ENCODE measurements at regions not wholly inside any gene's neighbourhood (a gene's known extent, or its start where the extent isn't known, plus 50 kb on each side); places are given as distances from the start of the nearest gene placed in this dataset.

- 85% methylated on average over 6 of the region's 6 CpGs for WGBS (ENCODE audit: insufficient coverage)
- peaks cover 3% of the 10 kb centered on the region for H3K9me3 Mint-ChIP-seq (ENCODE audit: insufficient read depth)
- no peaks in the 10 kb centered on the region for H3K36me3 ChIP-seq (replicated peaks in 1 of 2; ENCODE audit: control extremely low read depth in 1 of 2, control insufficient read depth in 1 of 2, extremely low read depth in 1 of 2, insufficient read depth in 2 of 2, low read length in 1 of 2)
- ChIA-PET POLR2A (no interaction called here), CTCF (no interaction called here)
- no peak overlapping the region for H3K4me2 ChIP-seq (replicated peaks; ENCODE audit: low read depth, low read length, poor library complexity, severe bottlenecking)
- no peak for DNase-seq
- peaks cover 3% of the 10 kb centered on the region for H3K27me3 Mint-ChIP-seq
- H3K27me3 ChIP-seq (replicated peaks in 1 of 4; ENCODE audit: control extremely low read depth in 1 of 4, control insufficient read depth in 3 of 4, insufficient read depth in 4 of 4, low read length in 3 of 4) = no peaks in the 10 kb centered on the region
- H3K4me3 ChIP-seq (ENCODE audit: control extremely low read depth in 1 of 5, extremely low read depth in 1 of 5, insufficient read depth in 1 of 5, low read depth in 2 of 5, low read length in 4 of 5) = no peak overlapping the region
- intact Hi-C loops (cut with micrococcal nuclease) = no loop called here
- no peak for TF ChIP-seq CTCF (IDR thresholded peaks at IDR 0.05)
- no peak for TF ChIP-seq EZH2 (IDR thresholded peaks at IDR 0.05; ENCODE audit: borderline replicate concordance, insufficient read depth, low read depth, low read length, poor library complexity, severe bottlenecking)
- H3K9ac ChIP-seq (ENCODE audit: low read length) = no peak overlapping the region
- no peak overlapping the region for H3K27ac Mint-ChIP-seq
- no peaks in the 10 kb centered on the region for H4K20me1 ChIP-seq (ENCODE audit: control insufficient read depth, insufficient read depth, low read length, poor library complexity, severe bottlenecking)
- H3K4me1 Mint-ChIP-seq = no peaks in the 10 kb centered on the region
- no peak overlapping the region for H3K4me3 Mint-ChIP-seq
- H3K79me2 ChIP-seq (ENCODE audit: control insufficient read depth, insufficient read depth, low read length) = no peaks in the 10 kb centered on the region
- peaks cover 0 to 5% (median 0%) of the 10 kb centered on the region in 3 donors for H3K9me3 ChIP-seq (ENCODE audit: control extremely low read depth in 1 of 3, control insufficient read depth in 2 of 3, insufficient read depth in 1 of 3, low read length in 2 of 3)
- no peaks in the 10 kb centered on the region for H3K4me1 ChIP-seq (ENCODE audit: control insufficient read depth in 2 of 2, insufficient read depth in 2 of 2, low read length in 2 of 2)
- ATAC-seq (ENCODE audit: low read depth) = no peak
- H3K27ac ChIP-seq (ENCODE audit: low read length in 2 of 2) = no peak overlapping the region
- no peak overlapping the region for H2AFZ ChIP-seq (ENCODE audit: insufficient read depth, low read depth, low read length, poor library complexity, severe bottlenecking)
Measured at GRCh38 chr9:135173066-135173465, 85.6 kb downstream of the OLFM1 start.

- Mint-ChIP-seq H3K4me1 (no peaks in the 10 kb centered on the region), H3K4me3 (no peak overlapping the region), H3K9me3 (ENCODE audit: insufficient read depth) (peaks cover 3% of the 10 kb centered on the region), H3K27me3 (peaks cover 3% of the 10 kb centered on the region), H3K27ac (no peak overlapping the region)
- H3K4me2 ChIP-seq (replicated peaks; ENCODE audit: low read depth, low read length, poor library complexity, severe bottlenecking) = no peak overlapping the region
- 84% methylated on average over 6 of the region's 6 CpGs for WGBS (ENCODE audit: insufficient coverage)
- H3K27ac ChIP-seq (ENCODE audit: low read length in 2 of 2) = no peak overlapping the region
- no peaks in the 10 kb centered on the region for H3K79me2 ChIP-seq (ENCODE audit: control insufficient read depth, insufficient read depth, low read length)
- no peaks in the 10 kb centered on the region for H4K20me1 ChIP-seq (ENCODE audit: control insufficient read depth, insufficient read depth, low read length, poor library complexity, severe bottlenecking)
- no peak overlapping the region for H3K4me3 ChIP-seq (ENCODE audit: control extremely low read depth in 1 of 5, extremely low read depth in 1 of 5, insufficient read depth in 1 of 5, low read depth in 2 of 5, low read length in 4 of 5)
- H3K9ac ChIP-seq (ENCODE audit: low read length) = no peak overlapping the region
- H3K36me3 ChIP-seq (replicated peaks in 1 of 2; ENCODE audit: control extremely low read depth in 1 of 2, control insufficient read depth in 1 of 2, extremely low read depth in 1 of 2, insufficient read depth in 2 of 2, low read length in 1 of 2) = no peaks in the 10 kb centered on the region
- ATAC-seq (ENCODE audit: low read depth) (no peak), DNase-seq (no peak)
- POLR2A ChIA-PET = no interaction called here
- H2AFZ ChIP-seq (ENCODE audit: insufficient read depth, low read depth, low read length, poor library complexity, severe bottlenecking) = no peak overlapping the region
- H3K4me1 ChIP-seq (ENCODE audit: control insufficient read depth in 2 of 2, insufficient read depth in 2 of 2, low read length in 2 of 2) = no peaks in the 10 kb centered on the region
- H3K27me3 ChIP-seq (replicated peaks in 1 of 4; ENCODE audit: control extremely low read depth in 1 of 4, control insufficient read depth in 3 of 4, insufficient read depth in 4 of 4, low read length in 3 of 4) = no peaks in the 10 kb centered on the region
- intact Hi-C loops (cut with micrococcal nuclease) = no loop called here
- TF ChIP-seq EZH2 (IDR thresholded peaks at IDR 0.05; ENCODE audit: borderline replicate concordance, insufficient read depth, low read depth, low read length, poor library complexity, severe bottlenecking) = no peak
- TF ChIP-seq CTCF (IDR thresholded peaks at IDR 0.05) = no peak
- H3K9me3 ChIP-seq (ENCODE audit: control extremely low read depth in 1 of 3, control insufficient read depth in 2 of 3, insufficient read depth in 1 of 3, low read length in 2 of 3) = peaks cover 0 to 2% (median 0%) of the 10 kb centered on the region in 3 donors
- CTCF ChIA-PET = no interaction called here
Measured at GRCh38 chr9:135174248-135174647, 86.8 kb downstream of the OLFM1 start.
